ENCODE measurements at regions not wholly inside any gene's neighbourhood (a gene's known extent, or its start where the extent isn't known, plus 50 kb on each side); places are given as distances from the start of the nearest gene placed in this dataset.

- H3K4me2 ChIP-seq (ENCODE audit: low read length) = no peak overlapping the region
- H3K4me3 ChIP-seq (ENCODE audit: low read depth, low read length) = no peak overlapping the region
- WGBS (ENCODE audit: extremely low coverage, insufficient coverage, insufficient read length) = no CpG with 5 or more reads among the region's 5 CpGs
- H3K23ac ChIP-seq (ENCODE audit: low read length) = peak overlapping the region; percentile 22
- no peak overlapping the region for H3K4ac ChIP-seq (ENCODE audit: low read depth, low read length)
- DNase-seq = no peak
- no peaks in the 10 kb centered on the region for H3K79me2 ChIP-seq (ENCODE audit: control insufficient read depth, insufficient read depth, low read length, poor library complexity)
- no peaks in the 10 kb centered on the region for H3K36me3 ChIP-seq (ENCODE audit: control insufficient read depth in 1 of 2, insufficient read depth in 2 of 2, low read length in 2 of 2)
- H3K18ac ChIP-seq (ENCODE audit: low read length) = no peak overlapping the region
- H2AFZ ChIP-seq (ENCODE audit: insufficient read depth, low read length, poor library complexity) = no peak overlapping the region
- H3K14ac ChIP-seq (ENCODE audit: low read length) = no peak overlapping the region
- no peaks in the 10 kb centered on the region for H3K79me1 ChIP-seq (ENCODE audit: low read length)
- no peaks in the 10 kb centered on the region for H3K27me3 ChIP-seq (ENCODE audit: insufficient read depth, low read length)
- H2BK5ac ChIP-seq (ENCODE audit: low read depth, low read length, poor library complexity) = no peak overlapping the region
- H3K27ac ChIP-seq (ENCODE audit: low read depth, low read length) = no peak overlapping the region
- H2AK5ac ChIP-seq (ENCODE audit: low read length) = no peak overlapping the region
- no peak overlapping the region for H3K9ac ChIP-seq (ENCODE audit: low read length)
- H3K9me3 ChIP-seq (ENCODE audit: insufficient read depth, low read depth, low read length) = no peaks in the 10 kb centered on the region
- no peak overlapping the region for H4K91ac ChIP-seq (ENCODE audit: low read depth, low read length)
- H4K12ac ChIP-seq (ENCODE audit: low read depth, low read length) = no peak overlapping the region
- H2BK12ac ChIP-seq (ENCODE audit: low read length) = no peak overlapping the region
- H2BK120ac ChIP-seq (ENCODE audit: insufficient read depth, low read length, poor library complexity) = no peak overlapping the region
- H4K8ac ChIP-seq (ENCODE audit: low read depth, low read length) = no peak overlapping the region
- H3K4me1 ChIP-seq (ENCODE audit: control insufficient read depth in 1 of 2, insufficient read depth in 2 of 2, low read length in 2 of 2) = no peaks in the 10 kb centered on the region
Measured at GRCh38 chr12:66059666-66060065, 70.9 kb downstream of the LLPH start.

GRCh38 chr12:66058554-66058953 lies 72.0 kb downstream of the LLPH start:
- Histone ChIP-seq H3K27ac (ENCODE audit: low read depth, low read length) (no peak overlapping the region), H3K23ac (ENCODE audit: low read length) (no peak overlapping the region), H2AFZ (ENCODE audit: insufficient read depth, low read length, poor library complexity) (no peak overlapping the region), H3K14ac (ENCODE audit: low read length) (no peak overlapping the region), H2BK12ac (ENCODE audit: low read length) (no peak overlapping the region), H3K79me2 (ENCODE audit: control insufficient read depth, insufficient read depth, low read length, poor library complexity) (no peaks in the 10 kb centered on the region), H4K12ac (ENCODE audit: low read depth, low read length) (no peak overlapping the region), H3K4me2 (ENCODE audit: low read length) (no peak overlapping the region), H4K8ac (ENCODE audit: low read depth, low read length) (no peak overlapping the region), H2BK5ac (ENCODE audit: low read depth, low read length, poor library complexity) (no peak overlapping the region), H2AK5ac (ENCODE audit: low read length) (no peak overlapping the region), H3K27me3 (ENCODE audit: insufficient read depth, low read length) (no peaks in the 10 kb centered on the region), H3K4ac (ENCODE audit: low read depth, low read length) (no peak overlapping the region), H3K4me3 (ENCODE audit: low read depth, low read length) (no peak overlapping the region), H4K91ac (ENCODE audit: low read depth, low read length) (no peak overlapping the region), H3K79me1 (ENCODE audit: low read length) (no peaks in the 10 kb centered on the region), H3K9ac (ENCODE audit: low read length) (no peak overlapping the region), H3K4me1 (ENCODE audit: control insufficient read depth in 1 of 2, insufficient read depth in 2 of 2, low read length in 2 of 2) (no peaks in the 10 kb centered on the region), H3K9me3 (ENCODE audit: insufficient read depth, low read depth, low read length) (no peaks in the 10 kb centered on the region), H2BK120ac (ENCODE audit: insufficient read depth, low read length, poor library complexity) (no peak overlapping the region), H3K18ac (ENCODE audit: low read length) (no peak overlapping the region), H3K36me3 (ENCODE audit: control insufficient read depth in 1 of 2, insufficient read depth in 2 of 2, low read length in 2 of 2) (no peaks in the 10 kb centered on the region)
- WGBS (ENCODE audit: extremely low coverage, insufficient coverage, insufficient read length) = no CpG with 5 or more reads among the region's 3 CpGs
- no peak for DNase-seq

GRCh38 chr12:66055837-66056319 lies 74.7 kb downstream of the LLPH start:
- Histone ChIP-seq H3K79me2 (ENCODE audit: control insufficient read depth, insufficient read depth, low read length, poor library complexity) (no peaks in the 10 kb centered on the region), H3K4me1 (ENCODE audit: control insufficient read depth in 1 of 2, insufficient read depth in 2 of 2, low read length in 2 of 2) (no peaks in the 10 kb centered on the region), H3K36me3 (ENCODE audit: control insufficient read depth in 1 of 2, insufficient read depth in 2 of 2, low read length in 2 of 2) (no peaks in the 10 kb centered on the region), H2BK5ac (ENCODE audit: low read depth, low read length, poor library complexity) (no peak overlapping the region), H3K4me3 (ENCODE audit: low read depth, low read length) (no peak overlapping the region), H3K9ac (ENCODE audit: low read length) (no peak overlapping the region), H4K12ac (ENCODE audit: low read depth, low read length) (no peak overlapping the region), H2AFZ (ENCODE audit: insufficient read depth, low read length, poor library complexity) (no peak overlapping the region), H4K8ac (ENCODE audit: low read depth, low read length) (no peak overlapping the region), H2BK120ac (ENCODE audit: insufficient read depth, low read length, poor library complexity) (no peak overlapping the region), H2AK5ac (ENCODE audit: low read length) (no peak overlapping the region), H2BK12ac (ENCODE audit: low read length) (no peak overlapping the region), H3K14ac (ENCODE audit: low read length) (no peak overlapping the region), H3K23ac (ENCODE audit: low read length) (no peak overlapping the region), H3K27ac (ENCODE audit: low read depth, low read length) (no peak overlapping the region), H3K4me2 (ENCODE audit: low read length) (no peak overlapping the region), H3K4ac (ENCODE audit: low read depth, low read length) (no peak overlapping the region), H3K18ac (ENCODE audit: low read length) (no peak overlapping the region), H3K9me3 (ENCODE audit: insufficient read depth, low read depth, low read length) (no peaks in the 10 kb centered on the region), H3K79me1 (ENCODE audit: low read length) (no peaks in the 10 kb centered on the region), H3K27me3 (ENCODE audit: insufficient read depth, low read length) (no peaks in the 10 kb centered on the region), H4K91ac (ENCODE audit: low read depth, low read length) (no peak overlapping the region)
- WGBS (ENCODE audit: extremely low coverage, insufficient coverage, insufficient read length) = no CpG with 5 or more reads among the region's 2 CpGs
- no peak for DNase-seq

GRCh38 chr12:66052988-66053615 lies 77.4 kb downstream of the LLPH start:
- no peak overlapping the region for H3K18ac ChIP-seq (ENCODE audit: low read length)
- WGBS (ENCODE audit: extremely low coverage, insufficient coverage, insufficient read length) = no CpG with 5 or more reads among the region's 1 CpG
- no peak overlapping the region for H2BK12ac ChIP-seq (ENCODE audit: low read length)

More at GRCh38 chr12:66052988-66053615, 77.4 kb downstream of the LLPH start:
- no peak overlapping the region for H2AFZ ChIP-seq (ENCODE audit: insufficient read depth, low read length, poor library complexity)
- no peak overlapping the region for H3K4me2 ChIP-seq (ENCODE audit: low read length)
- no peaks in the 10 kb centered on the region for H3K36me3 ChIP-seq (ENCODE audit: control insufficient read depth in 1 of 2, insufficient read depth in 2 of 2, low read length in 2 of 2)
- H3K9me3 ChIP-seq (ENCODE audit: insufficient read depth, low read depth, low read length) = no peaks in the 10 kb centered on the region
- no peak overlapping the region for H3K4ac ChIP-seq (ENCODE audit: low read depth, low read length)
- no peak overlapping the region for H3K9ac ChIP-seq (ENCODE audit: low read length)
- no peaks in the 10 kb centered on the region for H3K79me2 ChIP-seq (ENCODE audit: control insufficient read depth, insufficient read depth, low read length, poor library complexity)
- H2BK120ac ChIP-seq (ENCODE audit: insufficient read depth, low read length, poor library complexity) = no peak overlapping the region
- no peak overlapping the region for H4K8ac ChIP-seq (ENCODE audit: low read depth, low read length)
- H2AK5ac ChIP-seq (ENCODE audit: low read length) = no peak overlapping the region
- DNase-seq = no peak
- no peak overlapping the region for H3K23ac ChIP-seq (ENCODE audit: low read length)
- H3K79me1 ChIP-seq (ENCODE audit: low read length) = no peaks in the 10 kb centered on the region
- no peak overlapping the region for H3K14ac ChIP-seq (ENCODE audit: low read length)
- no peak overlapping the region for H4K12ac ChIP-seq (ENCODE audit: low read depth, low read length)
- H2BK5ac ChIP-seq (ENCODE audit: low read depth, low read length, poor library complexity) = no peak overlapping the region
- H3K27ac ChIP-seq (ENCODE audit: low read depth, low read length) = no peak overlapping the region
- H4K91ac ChIP-seq (ENCODE audit: low read depth, low read length) = no peak overlapping the region
- no peaks in the 10 kb centered on the region for H3K4me1 ChIP-seq (ENCODE audit: control insufficient read depth in 1 of 2, insufficient read depth in 2 of 2, low read length in 2 of 2)
- H3K4me3 ChIP-seq (ENCODE audit: low read depth, low read length) = no peak overlapping the region
- H3K27me3 ChIP-seq (ENCODE audit: insufficient read depth, low read length) = no peaks in the 10 kb centered on the region

Measured in trophoblast cell (in vitro differentiated cells and primary cell).